HG02678 (cell line): ENCODE measurements at regions not wholly inside any gene's neighbourhood (a gene's known extent, or its start where the extent isn't known, plus 50 kb on each side); places are given as distances from the start of the nearest gene placed in this dataset.
A peak's percentile ranks its signal among the peaks of the same experiment; 100 is the strongest.

Experiments used
- ATAC-seq: cut with Tn5 transposase; IDR thresholded peaks from one replicate; pipeline ENCODE4 v1.9.1; 2021; ENCODE audit warnings: mild to moderate bottlenecking, moderate library complexity; ENCODE audit not compliant: unreplicated experiment

DNA sequence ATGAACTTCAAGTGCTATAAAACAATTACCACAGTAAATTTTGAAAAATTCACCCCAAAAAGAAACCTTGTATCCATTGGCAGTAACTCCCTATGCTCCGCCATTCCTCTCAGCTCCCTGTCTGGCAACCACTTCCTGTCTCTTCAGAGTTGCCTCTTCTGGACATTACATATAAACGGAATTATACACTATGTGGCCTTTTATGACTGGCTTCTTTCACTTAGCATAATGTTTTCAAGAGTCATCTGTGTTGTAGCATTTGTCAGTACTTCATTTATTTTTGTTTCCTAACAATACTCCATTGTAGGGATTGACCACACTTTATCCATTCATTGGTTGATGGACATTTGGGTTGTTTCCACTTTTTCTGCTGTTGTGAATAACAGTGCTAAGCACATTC is 50.1 kb downstream of the CEP43 start:
- no peak for ATAC-seq

DNA sequence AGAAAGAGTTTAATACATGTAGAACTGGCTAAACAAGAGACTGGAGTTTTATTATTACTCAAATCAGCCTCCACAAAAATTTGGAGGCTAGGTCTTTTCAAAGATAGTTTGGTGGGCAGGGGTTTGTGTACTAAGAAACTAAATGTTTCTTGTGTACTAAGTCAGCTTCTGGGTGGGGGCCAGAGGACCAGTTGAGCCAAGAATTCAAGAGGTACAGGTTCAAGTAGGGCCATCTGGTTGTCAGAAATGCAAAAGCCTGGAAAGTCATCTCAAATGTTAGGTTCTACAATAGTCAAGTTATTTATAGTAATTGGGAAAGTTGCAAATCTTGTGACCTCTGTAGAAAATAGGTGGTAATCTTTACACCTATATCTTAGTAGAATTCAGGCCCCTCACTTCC is 51.7 kb downstream of the CEP43 start:
- no peak for ATAC-seq

DNA sequence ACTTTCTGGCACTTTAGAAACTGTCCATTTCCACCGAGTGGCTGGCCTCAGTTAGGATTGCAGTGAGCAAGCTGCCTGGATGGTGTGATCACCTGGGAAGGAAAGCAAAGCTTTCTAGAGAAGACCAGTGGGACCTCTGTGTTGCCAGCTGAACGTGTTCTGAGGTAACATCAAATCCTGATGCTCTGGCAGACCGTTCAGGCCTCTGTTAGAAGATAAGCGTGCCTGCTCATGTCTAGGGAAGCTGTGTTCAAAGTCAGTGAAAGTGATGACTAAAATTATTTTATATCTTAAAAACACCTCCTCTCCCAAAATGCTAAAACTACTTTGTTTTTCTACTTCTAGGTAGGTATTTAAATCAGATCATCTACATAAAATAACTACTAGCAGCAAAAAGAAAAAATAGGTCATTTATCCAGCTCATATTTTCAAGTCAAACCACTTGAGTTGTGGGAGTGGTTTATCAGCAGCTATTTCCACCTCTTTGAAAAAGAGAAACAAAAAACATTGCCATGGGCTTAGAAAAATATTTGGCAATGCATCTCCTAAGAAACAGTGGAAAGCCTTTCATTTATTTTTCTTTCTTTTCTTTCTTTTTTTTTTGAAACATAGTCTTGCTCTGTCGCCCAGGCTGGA is 54.8 kb downstream of the CEP43 start:
- no peak for ATAC-seq

DNA sequence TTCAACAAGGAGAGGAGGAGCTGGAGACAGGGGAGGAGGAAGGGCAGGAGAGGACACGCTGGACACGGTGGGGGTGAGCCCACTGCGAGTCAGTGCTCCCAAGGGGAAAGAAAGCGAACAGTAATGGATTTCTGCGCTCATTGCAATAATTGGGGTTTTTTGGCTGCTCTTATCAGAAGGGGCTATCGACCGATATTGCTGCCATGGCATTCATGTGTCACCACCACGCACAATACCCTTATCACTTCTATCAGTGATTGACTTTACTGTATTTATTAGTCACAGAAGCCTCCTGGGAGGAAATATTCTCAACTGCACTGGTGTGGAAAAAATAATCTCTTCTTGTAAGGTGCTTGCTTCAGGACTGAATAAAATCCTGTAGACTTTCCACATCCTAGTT is 55.8 kb downstream of the CEP43 start:
- no peak for ATAC-seq

DNA sequence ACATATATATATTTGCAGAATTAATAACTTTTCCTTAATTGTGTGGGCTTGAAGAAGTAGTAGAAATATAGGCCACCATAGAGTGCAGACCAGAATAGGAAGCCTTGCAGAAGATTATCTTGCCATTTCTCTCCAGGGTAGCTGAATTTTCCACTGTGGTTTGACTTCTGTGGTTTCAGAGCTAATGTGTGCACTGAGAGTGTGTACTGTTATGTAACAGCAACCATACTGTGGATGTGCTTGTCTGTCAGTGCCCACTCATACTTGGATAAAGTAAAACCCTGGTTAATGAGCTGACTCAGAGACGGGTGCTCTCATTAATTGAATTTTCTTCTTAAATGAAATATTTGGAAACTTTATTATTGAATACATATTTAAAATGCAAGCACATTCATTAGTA is 57.2 kb downstream of the CEP43 start:
- ATAC-seq: peak; percentile 99

DNA sequence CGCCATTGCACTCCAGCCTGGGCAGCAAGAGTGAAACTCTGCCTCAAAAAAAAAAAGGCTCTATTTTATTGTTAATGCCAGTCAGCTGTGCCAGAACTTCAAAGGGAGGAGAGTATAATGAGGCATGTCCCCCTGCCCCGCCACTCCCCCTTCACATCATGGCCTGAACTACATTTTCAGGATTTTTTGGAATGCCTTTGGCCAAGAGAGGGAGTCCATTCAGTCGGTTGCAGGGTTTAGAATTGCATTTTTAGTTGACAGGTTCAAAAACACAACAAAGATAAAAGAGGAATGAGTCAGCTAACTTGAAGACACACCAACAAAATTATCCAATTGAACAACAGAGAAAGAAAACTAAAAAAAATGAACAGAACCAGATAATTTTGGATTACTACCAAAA is 59.1 kb downstream of the CEP43 start:
- no peak for ATAC-seq
